ENCODE measurements at regions not wholly inside any gene's neighbourhood (a gene's known extent, or its start where the extent isn't known, plus 50 kb on each side); places are given as distances from the start of the nearest gene placed in this dataset.

- TF ChIP-seq TCF12 (IDR thresholded peaks at IDR 0.05; ENCODE audit: low read depth, low read length) = no peak
Observed at GRCh38 chr7:65800890-65801341, 72.0 kb upstream of the VKORC1L1 start (continued).

All from H1 (cell line).